NCI-H1436 treated with DMSO at 0.1 percent for 48 hours (cell line): ENCODE measurements at regions not wholly inside any gene's neighbourhood (a gene's known extent, or its start where the extent isn't known, plus 50 kb on each side); places are given as distances from the start of the nearest gene placed in this dataset.

Experiments
- DNase-seq: peaks from one replicate; lab custom pipeline; 2025; lab: John Stamatoyannopoulos, UW

- DNase-seq, result no peak
Measured at GRCh38 chr21:43348170-43348766, 78.7 kb downstream of the SIK1 start.

GRCh38 chr21:43347461-43348169 is 79.3 kb downstream of the SIK1 start:
- no peak for DNase-seq

DNA sequence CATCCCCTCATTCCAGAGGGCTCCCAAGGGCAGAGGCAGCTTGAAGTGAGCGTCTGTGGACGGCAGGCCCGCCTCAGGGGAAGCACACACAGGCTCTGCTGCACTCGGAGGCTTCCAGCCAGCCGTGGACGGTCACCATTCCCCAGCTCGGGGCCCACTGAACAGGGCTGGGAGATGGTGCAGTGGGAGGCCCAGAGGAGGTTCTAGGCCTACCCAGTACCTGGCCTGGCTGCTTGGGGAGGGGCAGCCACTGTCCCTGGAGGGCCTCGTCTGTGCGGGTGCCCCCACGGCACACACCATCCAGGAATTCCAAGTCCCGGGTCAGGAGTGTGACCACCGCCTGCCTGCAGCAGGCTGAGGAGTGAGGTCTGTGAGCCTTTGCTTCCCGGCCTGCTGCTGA is 80.4 kb downstream of the SIK1 start:
- DNase-seq, result no peak

DNA sequence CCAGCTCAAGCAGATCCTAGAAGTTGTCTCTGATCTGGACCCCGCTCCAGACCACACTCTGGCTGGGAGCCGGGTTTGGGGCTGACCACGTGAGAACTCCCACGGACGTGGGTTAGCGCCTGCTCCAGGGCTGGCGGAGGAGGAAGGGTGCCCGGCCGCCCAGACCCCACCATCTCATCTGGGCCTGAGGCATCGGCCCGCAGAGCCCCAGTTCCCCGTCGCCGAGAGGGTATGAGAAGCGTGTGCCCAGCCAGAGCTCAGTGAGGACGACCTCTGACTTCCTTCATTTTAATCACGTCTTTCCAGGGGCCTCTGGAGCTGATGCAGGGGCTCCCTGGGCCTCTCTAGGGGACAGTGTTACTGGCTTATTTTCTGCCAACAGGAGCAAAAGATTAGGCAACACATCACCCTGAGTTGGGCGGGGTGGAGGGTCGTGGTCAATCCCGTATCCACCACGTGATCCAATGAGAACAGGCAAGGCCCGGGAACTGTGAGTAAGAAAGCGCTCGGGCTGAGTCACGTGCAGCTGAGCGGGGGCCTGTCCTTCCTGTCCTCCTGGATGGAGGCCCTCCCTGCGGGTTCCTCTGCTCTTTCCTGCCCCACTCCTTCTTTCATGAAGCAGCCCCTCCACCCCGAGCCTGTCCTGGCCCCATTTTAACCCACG is 81.1 kb downstream of the SIK1 start:
- DNase-seq, result no peak

DNA sequence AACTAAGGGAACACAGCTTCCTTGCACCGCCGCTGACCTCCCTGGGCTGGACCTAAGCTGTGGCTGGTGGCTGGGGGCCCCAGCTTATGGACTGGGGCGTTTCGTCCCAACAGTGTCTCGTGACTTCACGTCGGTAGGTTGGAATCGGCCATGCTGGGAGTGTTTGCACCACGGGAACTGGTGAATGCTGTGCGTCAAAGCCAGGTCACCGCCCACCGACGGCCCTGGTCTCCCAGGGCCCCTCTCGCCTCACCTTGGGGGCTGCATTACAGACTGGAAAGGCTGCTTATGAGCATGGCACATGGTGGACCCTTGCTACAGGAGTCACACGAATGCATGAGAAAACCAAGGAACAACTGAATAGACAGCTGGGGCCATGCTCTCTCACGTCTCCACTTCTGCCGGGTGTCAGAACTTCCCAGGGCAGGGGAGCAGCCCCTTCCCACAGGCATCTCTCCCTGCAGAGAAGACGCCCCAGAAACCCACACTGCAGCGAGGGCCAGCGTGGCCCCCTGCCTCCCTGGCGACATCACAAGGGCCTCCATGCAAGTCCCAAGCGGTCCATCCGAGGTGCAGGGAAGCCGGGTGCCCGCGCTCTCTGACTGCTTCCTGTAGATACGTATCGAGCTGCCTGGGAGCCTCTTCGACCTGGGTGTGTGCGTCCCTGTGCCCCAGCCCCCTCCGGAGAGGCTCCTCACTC is 81.7 kb downstream of the SIK1 start:
- no peak for DNase-seq

GRCh38 chr21:43343992-43344886 is 82.7 kb downstream of the SIK1 start:
- DNase-seq, result no peak

- DNase-seq, result no peak
Measured at GRCh38 chr21:43343095-43343991, 83.6 kb downstream of the SIK1 start.

DNA sequence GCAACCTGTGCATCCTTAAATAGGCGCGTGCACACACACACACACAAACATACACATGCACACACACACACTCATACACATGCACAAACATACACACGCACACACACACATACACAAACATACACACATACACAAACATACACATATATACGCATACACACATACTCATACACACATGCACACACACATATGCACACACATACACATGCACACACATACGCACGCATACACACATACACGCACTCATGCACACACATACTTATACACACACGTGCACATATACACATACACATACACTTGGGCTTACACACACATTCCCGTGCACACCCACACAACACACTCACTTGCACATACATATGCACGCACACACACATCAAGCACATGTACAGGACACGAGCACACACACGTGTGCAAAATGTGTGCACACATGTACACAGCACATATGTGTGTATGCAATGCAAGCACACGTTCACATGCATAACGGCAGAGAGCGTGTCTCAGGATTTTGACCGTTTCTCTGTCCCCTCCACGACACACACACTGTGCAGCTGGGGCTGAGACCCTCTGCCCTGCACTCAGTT is 84.5 kb downstream of the SIK1 start:
- DNase-seq, result no peak

GRCh38 chr21:43341378-43342161 is 85.4 kb downstream of the SIK1 start:
- no peak for DNase-seq

GRCh38 chr21:43340491-43341377 is 86.2 kb downstream of the SIK1 start:
- DNase-seq, result no peak

DNA sequence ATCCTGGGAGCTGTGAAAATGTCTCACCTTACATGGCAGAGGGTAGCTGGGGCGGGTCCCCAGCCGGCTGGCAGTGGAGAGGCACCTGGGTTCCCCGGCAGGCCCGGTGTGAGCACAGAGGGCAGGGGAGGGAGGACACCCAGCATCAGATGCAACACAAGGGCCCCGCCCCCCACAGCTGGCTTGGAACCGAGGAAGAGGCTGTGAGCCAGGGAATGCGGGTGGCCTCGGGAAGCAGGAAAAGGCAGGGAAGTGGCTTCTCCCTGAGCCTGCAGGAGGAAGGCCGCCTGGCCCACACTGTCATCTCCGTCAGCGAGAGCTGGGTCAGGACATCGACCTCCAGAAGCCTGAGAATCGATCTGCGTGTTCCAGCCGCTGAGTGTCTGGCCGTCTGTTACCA is 87.3 kb downstream of the SIK1 start:
- DNase-seq, result no peak

GRCh38 chr21:43338951-43339350 is 88.0 kb downstream of the SIK1 start:
- DNase-seq, result no peak

DNA sequence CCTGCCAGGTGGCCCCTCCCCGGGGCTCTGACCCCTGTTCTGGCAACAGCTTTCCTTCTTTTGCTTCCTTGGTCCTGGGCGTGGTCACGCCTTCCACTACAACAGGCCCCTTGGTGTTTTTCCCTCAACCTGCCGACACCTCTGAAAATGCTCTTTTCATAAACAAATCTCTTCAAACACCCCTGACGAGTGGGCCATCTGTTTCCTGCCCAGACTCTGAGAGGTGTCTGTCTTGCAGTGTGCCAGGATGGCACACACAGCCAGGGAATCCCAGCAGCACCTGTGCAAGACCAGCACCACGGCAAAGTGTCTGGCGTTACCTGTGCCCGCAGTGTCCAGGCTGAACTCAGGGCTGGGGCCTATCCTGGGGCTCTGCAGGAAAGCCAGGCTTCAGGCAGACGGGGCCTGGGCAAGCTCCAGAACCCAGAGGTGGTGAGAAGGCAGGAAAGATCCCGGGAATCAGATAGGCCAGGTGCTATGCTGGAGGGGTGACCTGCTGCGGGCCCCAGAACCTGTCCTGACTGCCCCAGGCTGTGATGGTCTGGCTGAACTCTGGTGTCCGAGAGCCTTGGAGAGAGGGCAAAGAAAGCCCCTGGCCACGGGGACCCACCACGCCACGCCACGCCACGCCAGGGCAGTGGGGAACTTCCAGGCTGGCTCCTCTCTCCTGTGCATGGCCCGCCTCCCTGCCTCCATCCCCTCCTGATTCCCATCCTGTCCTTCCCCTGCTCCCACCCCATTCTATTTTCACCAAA is 88.9 kb downstream of the SIK1 start:
- DNase-seq, result no peak

DNA sequence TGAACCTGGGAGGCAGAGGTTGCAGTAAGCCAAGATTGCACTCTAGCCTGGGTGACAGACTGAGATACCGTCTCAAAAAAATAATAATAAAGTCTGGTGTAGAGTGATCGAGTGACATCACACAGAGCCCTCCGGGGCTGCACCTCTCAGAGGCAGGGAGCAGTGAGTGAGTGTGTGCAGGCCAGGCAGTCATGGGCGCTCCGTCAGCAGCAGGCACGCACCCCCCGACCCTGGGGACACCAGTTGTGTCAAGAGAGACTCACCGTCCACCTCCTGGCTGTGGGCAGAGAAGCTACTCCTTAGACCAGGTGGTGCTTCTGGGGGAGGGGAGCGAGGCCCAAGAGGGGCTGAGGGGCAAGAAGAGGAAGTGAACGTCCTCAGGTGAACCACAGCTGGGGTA is 91.8 kb downstream of the SIK1 start:
- no peak for DNase-seq

- no peak for DNase-seq
Measured at GRCh38 chr21:43334214-43334958, 92.5 kb downstream of the SIK1 start.

DNA sequence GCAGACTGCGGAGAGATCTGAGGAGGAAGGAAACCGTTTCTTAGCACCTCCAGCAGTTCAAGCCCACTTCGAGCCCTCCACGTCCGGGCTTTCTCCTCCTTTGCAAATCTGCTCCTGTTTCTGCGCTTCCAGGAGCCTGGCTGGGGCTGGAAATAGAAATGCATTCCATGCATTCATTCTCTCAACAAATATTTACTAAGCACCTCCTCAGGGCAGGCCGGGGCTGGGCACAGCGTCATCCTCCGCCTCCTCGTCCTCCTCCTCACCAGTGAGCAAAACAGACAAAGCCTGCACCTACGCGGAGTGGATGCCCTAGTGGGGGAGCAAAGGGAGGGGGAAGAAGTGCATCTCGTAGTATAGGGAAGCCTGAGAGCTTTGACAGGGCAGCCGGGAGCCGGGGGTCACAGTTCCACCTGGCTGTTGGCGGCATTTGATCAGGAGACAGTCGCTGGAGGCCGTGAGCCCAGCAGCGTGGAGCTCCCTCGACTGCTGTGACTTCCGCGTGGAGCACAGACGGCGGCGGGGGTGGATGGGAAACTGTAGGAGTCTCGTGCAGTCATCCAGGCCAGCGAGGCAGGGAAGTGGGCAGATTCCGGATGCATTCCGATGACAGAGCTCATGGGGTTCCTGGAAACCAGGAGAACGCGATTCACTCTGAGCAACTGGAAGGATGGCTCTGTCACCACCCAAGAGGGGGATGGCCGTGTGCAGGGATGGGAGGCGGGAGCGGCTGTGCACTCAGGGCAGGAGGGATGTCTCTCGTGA is 93.5 kb downstream of the SIK1 start:
- no peak for DNase-seq
